ENCODE measurements at regions not wholly inside any gene's neighbourhood (a gene's known extent, or its start where the extent isn't known, plus 50 kb on each side); places are given as distances from the start of the nearest gene placed in this dataset.
"Not testable (repeated sequence)": the region's sequence is repeated elsewhere in the genome, so short reads cannot be mapped to it uniquely, and the experiment has no call there.

DNA sequence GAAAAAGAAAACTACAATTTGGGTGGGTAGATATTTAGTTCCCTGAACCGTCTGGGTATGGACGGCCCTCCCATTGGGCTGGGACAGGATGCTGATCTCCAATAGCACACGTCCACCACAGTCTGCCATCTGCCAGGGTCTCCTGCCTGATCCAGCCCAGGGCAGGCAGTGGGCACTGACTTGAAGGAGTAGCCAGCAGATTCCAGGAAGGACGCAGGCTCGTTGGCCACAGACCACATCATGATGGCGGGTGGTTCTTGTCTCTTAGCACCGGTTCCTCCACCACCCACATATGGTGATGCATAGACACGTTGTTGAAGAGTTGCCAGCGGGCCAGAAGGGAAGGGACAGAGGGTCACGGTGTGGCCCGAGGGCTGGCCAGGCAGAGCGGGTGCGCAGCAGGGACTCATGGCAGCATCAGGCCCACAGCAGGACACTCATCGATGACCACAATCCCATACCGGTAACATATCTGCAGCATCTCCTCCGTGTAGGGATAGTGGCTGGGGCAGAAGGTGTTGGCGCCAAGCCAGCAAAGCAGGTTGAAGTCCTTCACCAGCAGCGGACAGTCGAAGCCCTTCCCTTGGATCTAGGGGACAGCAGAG lies 155.8 kb upstream of the FAM174A start:
- not testable (repeated sequence) for DNase-seq

DNA sequence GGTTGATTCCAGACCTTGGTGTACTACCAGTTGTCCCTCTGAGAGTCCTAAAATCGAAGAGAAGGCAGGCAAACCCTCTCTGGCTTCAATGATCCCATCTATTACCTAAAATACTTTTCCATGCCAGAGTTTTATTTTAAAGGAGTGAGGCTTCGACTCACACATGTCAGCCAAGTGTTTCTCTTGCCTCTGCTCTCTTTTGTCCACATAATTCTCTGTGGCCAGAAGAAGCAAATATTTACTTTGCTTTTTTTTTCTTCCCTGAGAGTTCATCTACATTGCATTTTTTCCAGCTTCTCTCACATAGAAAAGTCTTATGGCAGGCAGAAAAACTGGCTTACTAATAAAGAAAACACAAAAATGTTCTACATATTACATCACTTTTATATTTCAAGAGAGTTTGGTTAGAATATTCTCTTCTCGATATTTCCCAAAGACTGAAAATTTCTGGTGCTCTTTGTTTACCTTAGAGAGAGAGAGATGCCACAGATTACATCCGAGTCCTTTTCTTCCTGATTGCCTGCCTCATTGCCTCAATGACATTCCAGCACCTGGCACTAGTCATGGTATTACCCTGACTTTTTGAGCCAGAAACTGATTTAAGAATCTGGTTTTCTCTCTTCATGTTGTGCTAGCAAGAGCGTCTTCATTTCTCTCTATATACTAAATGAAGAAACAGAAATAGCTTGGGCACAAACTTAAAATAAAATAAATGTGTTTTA lies 170.3 kb upstream of the FAM174A start:
- DNase-seq = not testable (repeated sequence)

DNA sequence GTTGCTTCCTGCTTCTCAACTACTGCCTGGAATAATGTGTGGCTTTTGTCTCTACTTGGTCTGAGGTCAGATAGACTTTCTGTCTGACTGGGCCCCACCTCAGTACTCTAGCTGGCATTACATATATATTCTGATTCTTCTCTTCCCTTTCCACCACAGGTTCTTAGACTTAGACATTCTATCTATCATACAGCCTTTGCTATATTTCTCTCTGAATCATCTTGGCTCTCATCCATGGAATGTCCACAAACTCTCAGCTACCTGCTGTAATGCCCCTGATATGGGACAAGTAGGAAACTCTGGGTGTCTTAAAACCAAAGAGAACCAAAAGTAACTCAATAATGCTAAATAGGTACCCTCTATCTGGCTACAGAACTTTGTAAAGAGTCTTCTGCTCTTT lies 170.8 kb upstream of the FAM174A start:
- DNase-seq = not testable (repeated sequence)

DNA sequence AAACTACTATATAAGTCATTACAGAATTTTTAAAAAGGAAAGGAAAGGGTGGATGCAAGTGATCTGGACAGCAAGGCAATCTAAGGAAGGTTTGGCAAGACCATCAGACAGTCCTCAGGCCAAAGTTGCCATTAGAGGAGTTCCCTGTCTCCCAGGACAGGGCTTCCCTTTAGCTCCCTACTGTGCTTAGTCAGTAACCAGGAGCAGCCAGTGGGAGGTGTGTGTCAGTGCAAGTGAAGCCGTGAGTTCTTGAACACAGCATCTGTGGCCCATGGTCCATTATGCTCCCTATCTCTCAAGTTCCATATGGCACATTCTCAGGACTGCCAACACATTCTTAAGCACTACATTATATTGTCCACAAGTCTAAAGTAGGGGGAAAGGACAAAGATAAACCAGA lies 175.2 kb upstream of the FAM174A start:
- not testable (repeated sequence) for DNase-seq

DNA sequence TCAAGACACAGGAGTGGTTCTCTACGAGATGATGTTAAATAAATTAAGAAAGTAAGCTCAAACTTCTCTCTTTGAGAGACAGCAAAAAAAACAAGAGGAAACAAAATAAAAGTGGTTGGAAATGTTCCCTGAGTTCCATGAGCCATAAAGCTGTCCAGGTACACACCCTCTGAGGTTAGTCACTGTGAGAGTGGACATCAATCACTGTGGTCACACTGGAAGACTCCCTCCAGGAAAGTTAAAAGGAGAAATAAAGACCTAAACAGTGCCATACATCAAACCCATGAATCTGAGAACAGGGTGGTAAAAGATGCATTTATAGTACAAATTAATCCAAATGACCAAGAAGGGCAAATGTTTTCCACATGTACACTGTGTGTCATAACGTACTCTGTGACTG lies 188.9 kb upstream of the FAM174A start:
- not testable (repeated sequence) for DNase-seq

DNA sequence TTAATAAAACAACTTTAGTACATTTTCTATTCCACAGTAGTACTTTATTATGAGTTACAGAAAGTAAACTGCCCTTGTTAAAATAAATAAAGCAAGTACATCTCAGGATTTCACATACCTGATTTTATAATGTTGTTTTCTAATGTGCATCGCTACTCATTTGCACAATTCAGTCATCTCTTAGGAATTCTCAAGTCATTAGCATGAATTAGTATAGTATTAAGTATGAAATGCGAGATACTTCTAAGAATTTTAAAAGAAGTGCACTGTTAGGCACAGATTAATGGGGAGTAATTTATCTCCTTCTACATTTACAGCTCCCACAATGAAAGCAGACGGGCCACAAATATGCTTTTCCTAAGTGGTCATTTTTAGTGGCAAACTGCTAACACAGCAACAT lies 193.7 kb upstream of the FAM174A start:
- not testable (repeated sequence) for DNase-seq

DNA sequence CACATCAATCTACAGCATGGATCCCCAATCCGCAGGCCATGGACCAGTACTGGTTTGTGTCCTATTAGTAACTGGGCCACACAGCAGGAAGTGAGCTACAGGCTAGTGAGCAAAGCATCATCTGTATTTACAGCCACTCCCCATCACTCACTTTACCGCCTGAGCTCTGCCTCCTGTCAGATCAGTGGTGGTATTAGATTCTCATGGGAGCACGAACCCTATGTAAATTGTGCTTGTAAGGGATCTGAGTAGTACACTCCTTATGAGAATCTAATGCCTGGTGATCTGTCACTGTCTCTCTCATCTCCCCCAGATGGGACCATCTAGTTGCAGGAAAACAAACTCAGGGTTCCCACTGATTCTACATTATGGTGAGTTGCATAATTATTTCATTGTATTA lies 212.7 kb upstream of the FAM174A start:
- DNase-seq = no peak

DNA sequence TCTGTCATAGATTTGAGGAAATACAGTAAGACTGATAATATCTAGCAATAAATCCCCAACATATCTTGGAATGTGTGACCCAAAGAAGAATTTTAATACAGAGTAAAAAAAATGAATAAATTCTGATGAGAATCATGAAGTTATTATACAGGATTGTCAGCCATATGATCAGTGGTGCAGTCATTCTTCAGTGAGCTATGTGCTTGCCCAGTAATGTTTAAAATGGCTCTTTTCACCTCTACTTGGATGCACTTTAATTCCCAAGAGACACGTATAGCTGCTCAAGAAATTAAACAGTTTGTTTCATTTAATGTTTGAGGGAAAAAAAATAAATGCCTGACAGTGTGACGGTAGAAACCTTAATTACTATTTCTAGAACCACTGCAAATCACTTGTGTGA lies 215.3 kb upstream of the FAM174A start:
- DNase-seq = no peak

DNA sequence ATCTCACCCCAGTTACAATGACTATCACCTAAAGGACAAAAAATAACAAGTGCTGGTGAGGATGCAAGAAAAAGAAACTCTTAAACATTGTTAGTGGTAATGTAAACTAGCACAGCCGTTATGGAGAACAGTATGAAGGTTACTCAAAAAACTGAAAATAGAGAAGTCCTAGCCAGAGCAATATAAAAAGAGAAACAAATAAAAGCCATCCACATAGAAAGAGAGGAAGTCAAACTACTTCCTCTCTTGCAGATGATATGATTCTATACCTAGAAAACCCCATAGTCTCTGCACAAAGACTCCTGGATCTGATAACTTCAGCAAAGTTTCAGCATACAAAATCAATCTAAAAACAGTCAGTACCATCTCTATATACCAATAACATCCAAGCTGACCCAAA lies 221.5 kb upstream of the FAM174A start:
- no peak for DNase-seq

DNA sequence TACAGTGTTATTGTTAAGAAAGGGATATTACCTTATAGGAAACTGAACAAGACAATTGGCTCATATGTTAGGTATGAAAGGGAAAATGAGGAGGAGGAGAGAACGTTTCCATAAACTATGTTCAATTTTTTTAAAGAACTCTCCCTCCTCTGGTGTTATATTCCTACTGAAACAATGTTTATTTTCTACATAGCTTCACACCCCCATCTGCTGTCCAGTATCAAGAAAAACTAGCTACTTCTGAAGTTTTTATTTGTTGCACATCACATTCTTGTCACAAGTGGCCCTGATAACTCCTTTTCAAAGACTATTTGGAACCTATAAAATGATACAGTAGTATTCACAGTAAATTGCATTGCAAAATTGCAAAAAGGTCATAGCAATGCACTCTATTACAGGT lies 223.4 kb upstream of the FAM174A start:
- no peak for DNase-seq

DNA sequence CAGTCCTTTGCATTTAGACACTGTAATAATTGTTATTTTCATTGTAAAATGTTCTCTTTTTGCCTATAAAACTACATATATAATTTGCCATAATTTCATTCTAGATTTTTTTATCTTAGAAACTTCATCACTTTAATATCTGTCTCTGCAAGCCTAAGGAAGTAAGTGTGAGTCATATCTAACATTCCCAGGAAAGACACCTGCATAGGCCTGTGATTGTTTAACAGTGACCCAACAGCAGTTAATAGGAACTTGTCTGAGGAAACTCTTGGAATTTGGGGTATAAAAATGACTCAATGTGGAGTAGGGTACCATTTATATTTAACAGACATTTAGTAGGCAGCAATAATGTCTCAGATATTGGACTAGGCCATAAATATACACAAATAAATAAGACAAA lies 229.2 kb upstream of the FAM174A start:
- no peak for DNase-seq

DNA sequence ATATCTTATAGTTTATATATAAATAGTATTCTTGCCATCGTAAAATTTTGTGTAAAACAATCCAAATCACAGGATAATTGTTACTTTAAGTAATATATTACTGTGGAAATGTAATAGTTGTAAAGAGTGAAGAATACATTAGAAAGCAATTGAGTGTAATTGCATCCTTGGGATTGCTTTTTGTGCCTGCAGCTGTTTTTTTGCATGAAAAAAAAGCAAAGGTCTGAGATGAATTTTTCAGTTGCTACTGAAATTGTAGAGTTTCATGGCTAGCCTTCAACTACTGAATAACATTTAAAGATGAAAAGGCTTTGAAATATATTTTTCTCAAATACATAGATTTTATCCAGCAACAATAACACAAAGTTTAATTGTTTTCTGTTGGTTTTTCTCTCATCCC lies 232.0 kb upstream of the FAM174A start:
- DNase-seq = no peak

DNA sequence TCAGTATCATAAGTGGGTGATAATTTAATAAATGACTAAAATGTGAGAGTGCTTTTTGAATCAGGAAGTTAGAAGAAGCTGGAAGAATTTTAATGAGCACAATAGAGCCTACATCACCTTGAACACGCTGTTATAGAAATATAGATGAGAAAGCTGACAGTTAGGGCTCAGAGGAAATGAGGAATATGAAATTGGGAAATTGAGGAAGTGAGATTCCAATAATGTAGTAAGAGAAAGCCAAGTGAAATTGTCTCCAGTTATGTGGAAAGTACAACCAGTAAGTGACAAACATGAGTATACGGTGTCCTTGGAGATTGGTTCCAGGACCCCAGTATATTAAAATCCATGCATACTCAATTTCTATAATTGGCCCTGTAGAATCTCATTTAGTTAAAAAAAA lies 235.9 kb upstream of the FAM174A start:
- no peak for DNase-seq

DNA sequence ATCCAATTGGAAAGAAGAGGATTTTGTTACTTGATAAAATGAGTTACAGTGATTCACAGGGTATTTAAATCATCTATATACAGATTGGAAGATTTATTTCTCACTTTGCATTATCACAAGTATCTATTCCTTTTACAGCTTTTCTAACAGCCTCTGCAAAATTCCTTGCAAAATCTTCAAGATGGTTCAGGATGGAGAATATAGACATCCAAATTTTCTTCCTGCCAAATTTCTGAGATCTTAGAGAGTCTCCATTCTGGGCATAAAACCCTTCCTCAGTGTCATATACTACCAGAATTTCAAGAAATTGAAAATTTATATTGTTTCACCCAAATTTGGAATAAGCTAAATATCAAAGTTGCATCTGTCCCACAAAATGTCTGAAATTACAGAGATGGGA lies 259.1 kb upstream of the FAM174A start:
- DNase-seq = no peak

DNA sequence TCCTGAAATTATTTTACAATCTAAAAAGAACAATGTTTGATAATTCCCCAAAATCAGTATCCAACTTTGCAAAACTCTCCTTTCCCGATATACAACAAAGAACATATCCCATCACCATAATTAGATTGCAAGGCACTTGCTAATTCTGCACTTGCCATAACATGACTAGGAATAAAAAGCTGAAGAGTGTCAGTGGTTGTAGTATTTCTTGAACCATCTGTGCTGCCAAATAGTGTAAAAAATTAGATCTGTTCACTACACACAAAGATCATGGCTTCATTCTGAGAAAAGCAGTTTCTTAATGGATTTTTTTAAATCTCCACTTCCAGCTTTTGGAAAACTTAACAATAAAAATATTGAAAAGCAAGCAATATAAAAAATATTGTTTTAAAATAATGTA lies 259.5 kb upstream of the FAM174A start:
- no peak for DNase-seq

DNA sequence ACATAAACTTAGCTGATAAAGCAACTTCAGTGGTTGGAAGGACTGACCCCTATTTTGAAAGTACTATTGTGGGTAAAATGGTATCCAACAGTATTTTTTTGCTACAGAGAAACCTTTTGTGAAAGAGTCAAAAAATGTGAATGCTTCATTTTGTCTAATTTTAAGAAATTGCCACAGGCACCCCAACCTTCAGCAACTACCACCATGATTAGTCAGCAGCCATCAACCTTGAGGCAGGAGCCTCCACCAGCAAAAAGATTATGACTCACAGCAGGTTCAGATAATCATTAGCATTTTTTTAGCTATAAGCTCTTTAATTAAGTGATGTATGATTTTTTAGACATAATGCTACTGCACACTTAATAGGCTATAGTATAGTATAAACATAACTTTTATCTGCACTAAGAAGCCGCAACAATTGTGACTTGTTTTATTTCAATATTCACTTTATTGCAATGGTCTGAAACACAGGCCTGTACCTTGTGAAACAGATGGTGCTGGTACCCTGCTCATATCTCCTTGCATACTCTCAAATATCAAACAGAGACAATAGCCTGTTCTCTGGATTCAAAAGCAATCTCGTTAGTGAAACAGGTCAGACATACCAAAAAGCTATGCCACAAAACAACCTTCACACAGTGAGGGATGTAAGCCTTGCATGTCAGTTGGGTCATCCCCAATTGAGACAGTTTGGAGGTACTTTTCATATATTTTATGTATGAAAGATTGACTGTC lies 261.2 kb upstream of the FAM174A start:
- no peak for DNase-seq

DNA sequence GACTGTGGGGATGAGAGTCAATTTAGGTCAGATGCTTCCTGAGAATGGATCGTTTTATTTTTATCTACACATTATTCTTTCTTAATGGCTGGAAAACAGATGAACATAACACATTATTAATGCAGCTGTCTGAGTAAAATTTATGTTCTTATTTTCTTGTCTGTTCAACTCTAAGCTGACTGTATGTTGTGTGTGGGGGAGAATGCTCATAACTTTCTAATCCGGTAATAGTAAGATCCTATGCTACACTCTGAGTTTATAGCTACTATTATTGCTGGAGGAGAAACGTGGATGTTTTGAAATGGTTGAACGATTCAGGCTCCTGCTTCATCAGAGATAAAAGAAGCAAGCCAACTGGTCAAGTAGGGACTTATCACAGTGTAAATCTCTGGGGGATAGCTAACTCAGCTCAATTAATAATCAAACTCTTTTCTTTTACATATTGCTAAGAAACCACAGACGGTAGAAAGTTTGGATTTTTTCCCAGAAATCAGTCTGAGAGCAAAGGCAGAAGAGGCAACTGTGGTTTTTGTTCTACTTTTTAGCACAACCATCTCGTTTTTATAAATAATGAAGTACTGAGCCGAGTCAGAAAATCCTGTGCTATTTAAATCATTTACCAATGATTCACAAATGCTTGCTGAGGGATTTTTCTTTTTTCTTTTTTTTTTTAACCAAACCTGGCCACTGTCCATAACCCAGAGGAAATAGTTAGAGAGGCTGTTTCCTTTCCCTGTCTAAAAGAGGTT lies 265.0 kb upstream of the FAM174A start:
- no peak for DNase-seq

DNA sequence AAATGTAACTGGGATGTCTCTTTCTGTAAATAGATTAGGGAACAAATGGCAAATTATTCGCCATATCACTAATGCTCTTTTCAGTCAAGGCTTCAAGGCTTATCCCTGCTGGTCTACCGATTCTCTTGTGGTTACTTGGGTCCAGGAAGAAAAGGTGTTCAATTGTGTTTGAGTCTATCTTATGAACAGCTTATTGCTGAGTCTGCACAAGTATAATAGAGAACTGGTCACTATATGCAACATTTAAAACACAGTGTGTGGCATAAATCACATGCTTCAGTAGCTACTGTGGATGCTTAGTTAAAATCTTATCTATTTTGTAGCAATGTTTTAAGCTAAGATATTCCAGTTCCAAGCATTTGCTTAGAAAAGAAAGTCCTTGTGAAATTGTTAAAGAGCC lies 274.2 kb upstream of the FAM174A start:
- DNase-seq = no peak

DNA sequence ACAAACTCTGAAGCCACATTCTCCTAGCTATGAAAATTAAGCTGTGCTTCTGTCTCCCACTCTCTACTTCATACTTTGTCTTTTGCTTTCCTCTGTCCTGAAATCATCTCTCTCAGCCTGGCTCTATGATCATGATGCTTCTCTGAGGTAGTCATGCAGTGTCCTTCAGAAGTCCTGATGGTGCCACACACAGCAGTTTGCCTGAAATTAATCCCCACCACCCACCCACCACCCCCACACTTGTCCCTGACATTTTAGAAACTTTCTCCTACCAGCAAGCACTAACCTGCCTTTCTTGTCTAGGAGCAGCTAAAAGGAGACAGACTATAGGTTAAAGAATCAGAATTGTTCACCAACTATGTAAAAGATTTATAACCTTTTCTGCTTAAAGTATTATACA lies 282.2 kb upstream of the FAM174A start:
- DNase-seq = no peak

DNA sequence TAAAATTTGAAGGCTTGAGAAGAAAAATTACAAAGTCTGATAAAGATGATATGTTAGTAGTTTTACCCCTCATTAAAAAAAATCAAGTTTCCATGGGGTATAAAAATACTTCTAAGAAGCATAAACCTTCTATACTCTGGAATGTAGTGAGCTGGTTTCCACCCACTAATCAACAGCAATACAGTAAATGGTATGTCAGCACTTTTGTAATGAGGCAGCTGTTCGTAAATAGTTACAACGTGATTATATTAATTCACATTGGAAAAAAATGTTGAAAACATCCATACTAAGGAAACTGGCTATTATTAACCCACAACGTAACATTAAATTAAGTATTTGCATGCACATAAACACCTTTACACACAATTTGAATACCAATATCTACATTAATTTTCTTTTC lies 283.1 kb upstream of the FAM174A start:
- no peak for DNase-seq

DNA sequence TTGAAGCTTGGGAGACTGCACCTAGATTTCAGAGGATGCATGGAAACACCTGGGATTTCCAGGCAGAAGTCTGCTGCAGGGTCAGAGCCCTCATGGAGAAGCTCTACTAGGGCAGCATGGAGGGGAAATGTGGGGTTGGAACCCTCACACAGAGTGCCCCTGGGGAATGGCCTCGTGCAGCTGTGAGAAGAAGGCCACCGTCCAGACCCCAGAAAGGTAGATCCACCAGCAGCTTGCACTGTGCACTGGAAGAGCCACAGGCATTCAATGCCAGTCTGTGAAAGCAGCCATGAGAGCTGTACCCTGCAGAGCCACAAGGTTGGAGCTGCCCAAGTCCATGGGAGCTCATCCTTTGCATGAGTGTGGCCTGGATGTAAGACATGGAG lies 285.3 kb upstream of the FAM174A start:
- no peak for DNase-seq

DNA sequence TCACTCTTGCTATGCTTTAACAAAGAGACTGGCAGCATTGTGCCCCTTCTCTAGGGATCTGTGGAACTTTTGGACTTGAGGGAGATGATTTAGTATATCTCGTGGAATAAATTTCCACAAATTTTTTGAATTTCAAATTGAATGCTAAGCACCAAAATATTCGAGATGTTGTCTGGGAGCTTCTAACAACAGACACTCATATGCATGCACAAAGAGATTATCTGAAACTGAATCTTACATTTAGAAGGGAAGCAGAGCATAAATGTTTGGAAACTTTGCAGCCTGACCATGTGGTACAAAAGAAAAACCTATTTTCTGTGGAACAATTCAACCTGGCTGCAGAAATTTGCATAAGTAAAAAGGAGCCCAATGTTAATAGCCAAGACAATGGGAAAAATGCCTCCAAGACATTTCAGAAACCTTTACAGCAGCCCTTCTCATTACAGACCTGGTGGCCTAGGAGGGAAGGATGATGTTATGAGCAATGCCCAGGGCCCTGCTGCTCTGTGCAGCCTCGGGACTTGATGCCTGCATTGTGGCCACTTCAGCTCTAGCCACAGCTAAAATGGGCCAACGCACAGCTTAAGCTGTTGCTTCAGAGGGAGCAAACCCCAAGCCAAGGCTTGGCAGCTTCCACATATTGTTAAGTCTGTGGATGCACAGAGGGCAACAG lies 285.8 kb upstream of the FAM174A start:
- no peak for DNase-seq

DNA sequence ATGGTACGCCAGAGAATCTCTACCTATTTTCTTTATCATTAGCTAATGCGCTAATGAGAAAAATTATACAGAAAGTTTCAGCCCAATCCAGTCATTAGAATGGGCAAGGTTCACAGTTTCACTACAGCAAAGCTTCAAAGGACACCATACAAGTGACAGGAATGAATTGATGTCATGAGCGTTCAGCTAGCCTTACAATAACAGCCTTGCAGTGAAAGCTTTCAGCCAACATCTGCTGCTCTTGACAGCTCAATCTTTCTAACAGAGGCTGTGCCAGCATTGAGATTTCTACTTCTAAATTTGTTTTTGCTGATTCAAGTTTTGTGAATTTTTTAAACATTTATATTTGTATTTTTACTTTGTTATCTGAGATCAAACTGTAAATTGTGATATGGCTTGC lies 302.4 kb upstream of the FAM174A start:
- DNase-seq = no peak
